SH-SY5Y (cell line): ENCODE measurements at regions not wholly inside any gene's neighbourhood (a gene's known extent, or its start where the extent isn't known, plus 50 kb on each side); places are given as distances from the start of the nearest gene placed in this dataset.

ENCODE experiments used
- GATA2 ChIP-seq: IDR thresholded peaks from 2 replicates; pipeline ENCODE4 v1.6.1; 2011; ENCODE audit warnings: mild to moderate bottlenecking, low read depth, low read length
- GATA3 ChIP-seq: IDR thresholded peaks from 2 replicates; pipeline ENCODE4 v1.6.1; 2011; ENCODE audit warnings: low read depth, mild to moderate bottlenecking, low read length, moderate library complexity

DNA sequence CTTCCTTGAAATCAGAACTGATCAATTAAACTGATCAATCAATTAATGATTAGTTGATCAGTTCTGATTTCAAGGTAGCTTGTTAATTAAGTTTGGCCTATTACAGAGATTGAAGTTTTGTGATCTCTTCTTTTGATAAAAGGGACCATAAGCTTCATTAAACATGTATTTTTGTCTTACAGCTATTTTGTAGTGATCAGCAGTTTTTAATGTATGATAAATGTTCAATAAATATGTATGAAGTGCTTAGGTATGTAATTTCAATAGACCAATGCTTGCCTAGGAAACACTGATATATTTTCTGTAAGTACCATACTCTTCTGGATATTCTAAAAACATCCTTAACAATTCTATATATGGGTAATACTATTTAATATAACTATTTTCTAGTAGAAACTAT lies 569.6 kb downstream of the BRINP3 start:
- TF ChIP-seq GATA2 (no peak), GATA3 (no peak)

- TF ChIP-seq GATA2: no peak
- no peak for TF ChIP-seq GATA3
These were observed 556.1 kb downstream of the BRINP3 start for GRCh38 chr1:189921613-189922012.

- TF ChIP-seq GATA2 (no peak), GATA3 (no peak)
These were observed 550.0 kb downstream of the BRINP3 start for GRCh38 chr1:189927641-189928040.

- TF ChIP-seq GATA3: no peak
These were observed 548.1 kb downstream of the BRINP3 start for GRCh38 chr1:189929501-189930099.

DNA sequence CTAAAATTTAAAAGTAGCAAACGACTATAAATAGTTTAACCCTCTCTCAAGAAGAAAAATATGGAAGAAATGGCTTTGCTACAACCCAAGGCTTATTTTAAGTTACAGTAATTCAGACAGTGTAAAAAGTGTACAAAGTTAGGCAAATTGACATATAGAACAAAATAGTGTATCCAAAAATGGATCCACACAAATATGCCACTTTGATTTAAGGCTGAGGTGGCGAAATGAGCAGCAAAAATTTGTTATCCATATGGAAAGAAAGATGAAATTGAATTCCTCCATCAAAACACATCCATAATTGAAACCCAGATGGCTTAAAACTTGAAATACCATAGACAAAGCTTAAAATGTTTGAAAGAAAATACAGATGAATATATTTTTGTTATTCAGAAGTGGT lies 540.8 kb downstream of the BRINP3 start:
- no peak for TF ChIP-seq GATA3
- no peak for TF ChIP-seq GATA2

DNA sequence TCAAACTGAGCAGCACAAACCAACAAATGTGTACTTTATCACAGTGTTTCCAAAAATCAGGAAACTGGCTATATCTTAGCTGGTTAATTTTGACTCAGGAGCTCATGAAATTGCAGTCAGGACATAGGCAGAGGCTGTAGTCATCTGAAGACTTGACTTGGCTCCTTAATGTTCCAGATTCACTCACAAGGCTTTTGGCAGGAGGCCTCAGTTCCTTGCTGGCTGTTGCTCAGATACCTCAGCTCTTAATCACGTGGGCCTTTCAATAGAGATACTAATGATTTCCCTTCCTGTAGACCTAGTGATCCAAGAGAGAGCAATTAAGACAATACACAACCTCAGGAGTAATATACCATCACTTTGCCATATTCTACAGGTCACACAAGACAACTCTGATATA lies 537.7 kb downstream of the BRINP3 start:
- TF ChIP-seq GATA3 (no peak), GATA2 (no peak)

DNA sequence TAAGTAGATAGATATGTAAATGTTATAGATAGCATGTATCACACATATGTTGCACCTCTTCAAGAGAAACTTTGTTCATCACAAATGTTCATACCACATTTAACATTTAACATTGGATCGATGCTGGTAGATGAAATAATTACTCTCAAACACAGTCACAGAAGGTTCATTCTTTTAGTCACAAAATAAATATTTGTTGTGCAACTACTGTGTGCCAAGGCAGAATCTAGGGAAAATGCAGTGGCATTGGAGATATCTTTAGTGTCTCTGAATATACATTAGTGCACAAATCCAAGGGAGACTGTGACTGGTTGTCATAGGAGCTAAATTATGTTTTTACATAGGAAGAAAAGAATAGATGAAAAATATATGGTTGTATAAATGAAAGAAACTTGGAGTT lies 535.7 kb downstream of the BRINP3 start:
- TF ChIP-seq GATA3 (no peak), GATA2 (no peak)

DNA sequence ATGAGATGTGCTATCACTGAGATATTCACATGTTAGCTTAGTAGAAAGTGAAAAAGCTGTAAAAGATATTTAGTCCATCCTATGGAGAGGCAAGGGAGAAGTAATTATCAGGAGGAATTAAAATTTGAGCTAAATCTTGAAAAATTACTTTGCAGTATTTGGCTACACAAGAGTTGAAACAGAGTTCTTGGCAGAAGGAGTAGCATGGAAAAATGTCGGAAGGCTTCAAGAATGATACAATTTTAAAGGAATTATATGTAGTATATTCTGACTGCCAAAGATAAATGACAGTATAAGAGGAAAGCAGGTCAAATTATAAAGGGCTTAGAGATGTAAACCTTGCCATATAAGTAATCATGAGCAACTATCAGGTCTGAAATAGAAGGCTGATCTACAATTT lies 518.9 kb downstream of the BRINP3 start:
- TF ChIP-seq GATA3: no peak
- no peak for TF ChIP-seq GATA2

- no peak for TF ChIP-seq GATA2
- no peak for TF ChIP-seq GATA3
These were observed 516.9 kb downstream of the BRINP3 start for GRCh38 chr1:189960769-189961168.

DNA sequence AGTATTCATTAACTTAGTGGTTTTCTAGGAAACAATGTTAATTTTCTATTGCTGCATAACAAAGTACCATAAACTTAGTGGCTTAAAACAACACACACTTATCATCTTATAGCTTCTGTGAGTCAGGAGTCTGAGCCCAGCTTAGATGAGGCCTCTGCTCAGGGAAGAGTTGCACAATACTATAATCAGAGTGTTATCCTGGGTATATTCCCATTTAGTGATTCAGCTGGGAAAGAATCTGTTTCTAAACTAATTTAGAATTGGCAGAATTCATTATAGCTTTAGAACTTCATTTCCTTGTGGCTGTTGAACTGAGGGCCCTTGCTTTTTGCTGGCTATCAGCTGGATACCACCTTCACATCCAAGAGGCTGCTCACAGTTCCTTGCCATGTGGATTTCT lies 515.5 kb downstream of the BRINP3 start:
- TF ChIP-seq GATA3 (no peak), GATA2 (no peak)

- no peak for TF ChIP-seq GATA2
These were observed 507.1 kb downstream of the BRINP3 start for GRCh38 chr1:189970331-189971230.

GRCh38 chr1:189971656-189972055 lies 506.0 kb downstream of the BRINP3 start:
- TF ChIP-seq GATA2: no peak
- TF ChIP-seq GATA3: no peak

- TF ChIP-seq GATA2 (no peak), GATA3 (no peak)
These were observed 500.5 kb downstream of the BRINP3 start for GRCh38 chr1:189977184-189977583.

DNA sequence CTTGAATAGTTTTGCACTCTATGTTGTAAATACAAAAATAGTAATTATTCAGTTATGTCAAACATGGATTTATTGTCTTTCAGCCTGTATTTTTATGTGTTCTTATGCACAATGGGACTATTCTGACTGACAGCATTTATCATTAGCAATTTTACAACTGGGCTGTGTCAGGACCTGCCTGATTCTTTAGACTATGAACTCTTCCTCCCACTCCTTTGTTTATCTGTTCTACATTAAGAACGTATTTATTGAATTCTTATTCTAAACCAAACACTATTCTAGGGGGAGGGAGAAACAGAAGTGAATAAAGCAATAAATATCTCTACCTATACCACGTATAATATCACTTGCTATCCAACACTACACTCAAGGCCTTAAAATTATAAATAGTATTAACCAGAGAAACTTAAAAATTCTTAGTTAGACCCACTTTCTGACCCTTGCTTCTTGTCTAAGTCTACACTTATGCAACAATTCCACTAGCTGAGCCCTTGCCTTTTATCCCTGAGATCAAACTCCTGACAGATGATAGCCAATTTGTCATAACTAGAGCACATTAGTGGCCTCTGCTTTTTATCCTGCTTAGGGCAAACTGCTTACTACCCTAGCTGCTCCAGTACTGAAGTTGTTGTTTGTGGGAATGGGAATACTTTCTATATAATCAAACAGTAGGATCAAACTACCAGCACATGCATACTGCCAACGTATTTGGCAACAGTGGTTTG lies 494.3 kb downstream of the BRINP3 start:
- TF ChIP-seq GATA2 (0 out of 2 replicates have a peak, but pooled peaks have one; percentile 42), GATA3 (no peak; the same call in 1 of the 2 replicates)

DNA sequence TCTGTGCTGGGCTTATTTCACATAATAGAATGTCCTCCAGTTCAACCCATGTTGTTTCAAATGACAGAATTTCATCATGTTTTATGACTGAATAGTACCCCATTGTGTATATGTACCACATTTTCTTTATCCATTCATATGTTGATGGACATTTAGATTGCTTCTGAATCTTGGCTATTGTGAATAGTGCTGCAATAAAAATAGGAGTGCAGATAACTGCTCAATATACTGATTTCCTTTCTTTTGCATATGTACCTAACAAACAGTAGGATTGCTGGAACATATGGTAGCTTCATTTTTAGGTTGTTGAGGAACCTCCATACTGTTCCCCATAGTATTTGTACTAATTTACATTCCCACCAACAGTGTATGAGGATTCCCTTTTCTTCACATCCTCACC lies 491.1 kb downstream of the BRINP3 start:
- TF ChIP-seq GATA2: no peak
- TF ChIP-seq GATA3: no peak

- TF ChIP-seq GATA3 (no peak), GATA2 (no peak)
These were observed 490.2 kb downstream of the BRINP3 start for GRCh38 chr1:189987509-189987908.
